H1 (cell line): ENCODE measurements at regions not wholly inside any gene's neighbourhood (a gene's known extent, or its start where the extent isn't known, plus 50 kb on each side); places are given as distances from the start of the nearest gene placed in this dataset.

ENCODE experiments used
- CTCF ChIA-PET: fragments of 300-600 bp; sonication (Branson Sonifier 250); formaldehyde crosslinking; loops from one replicate; lab custom pipeline; 2021; ENCODE audit not compliant: partially characterized antibody; lab: Charles Lee
- POLR2A ChIA-PET: fragments of 300-600 bp; sonication (Branson Sonifier 250); formaldehyde crosslinking; loops from one replicate; lab custom pipeline; 2021; ENCODE audit warnings: inconsistent platforms; ENCODE audit not compliant: partially characterized antibody; lab: Charles Lee
- DNase-seq, 2 experiments: peaks; one replicate each; pipeline versions ENCODE4 v3.0.0 to v3.0.0-alpha.2; 2010 to 2022; ENCODE audit warnings: low spot score in 2 of 2, low read depth in 1 of 2, mixed read lengths in 1 of 2
- FAIRE-seq: peaks from 2 replicates; lab custom pipeline; 2011; peaks lifted over from hg19 to GRCh38; lab: Jason Lieb, UNC
- H2AFZ ChIP-seq: 2 replicates; pipeline ENCODE4 v1.8.1; 2012; ENCODE audit warnings: low read length, inconsistent platforms
- H2AK5ac ChIP-seq: 2 replicates; pipeline ENCODE4 v1.6.1; 2013; ENCODE audit warnings: low read depth, low read length
- H2BK120ac ChIP-seq: replicated peaks from 2 replicates; pipeline ENCODE3; 2013; ENCODE audit warnings: low read depth, low read length, inconsistent platforms
- H2BK12ac ChIP-seq: 2 replicates; pipeline ENCODE4 v1.6.1; 2013; ENCODE audit warnings: low read depth, low read length
- H2BK15ac ChIP-seq: 2 replicates; pipeline ENCODE4 v1.6.1; 2013; ENCODE audit warnings: low read length
- H2BK20ac ChIP-seq: 2 replicates; pipeline ENCODE4 v1.6.1; 2013; ENCODE audit warnings: low read length
- H2BK5ac ChIP-seq: 2 replicates; pipeline ENCODE4 v1.6.1; 2013; ENCODE audit warnings: low read depth, low read length
- H3K14ac ChIP-seq: 2 replicates; pipeline ENCODE4 v1.6.1; 2013; ENCODE audit warnings: inconsistent platforms; ENCODE audit not compliant: insufficient read length
- H3K18ac ChIP-seq: 2 replicates; pipeline ENCODE4 v1.6.1; 2013; ENCODE audit warnings: low read length; ENCODE audit errors: extremely low read depth
- H3K23ac ChIP-seq: 2 replicates; pipeline ENCODE4 v1.6.1; 2013; ENCODE audit warnings: inconsistent platforms; ENCODE audit not compliant: insufficient read length
- H3K23me2 ChIP-seq: 2 replicates; pipeline ENCODE4 v1.6.1; 2013; ENCODE audit warnings: low read depth, low read length
- H3K27ac ChIP-seq: 2 replicates; pipeline ENCODE4 v1.6.1; 2011; ENCODE audit warnings: low read depth, low read length, inconsistent platforms
- H3K27me3 ChIP-seq, 4 experiments: replicated peaks in 1 of 4; 1 replicate in 1 of 4; 2 replicates in 3 of 4; pipeline versions ENCODE4 v1.6.1 to v1.8.1; 2011 to 2013; ENCODE audit warnings: low read length in 3 of 4, mild to moderate bottlenecking in 3 of 4, inconsistent platforms in 2 of 4, mixed read lengths in 2 of 4, moderate library complexity in 1 of 4; ENCODE audit not compliant: control insufficient read depth in 3 of 4, insufficient read depth in 3 of 4; ENCODE audit errors: extremely low read depth in 1 of 4
- H3K36me3 ChIP-seq, 4 experiments: 2 replicates each; pipeline versions ENCODE4 v1.6.1 to v1.8.1; 2011 to 2013; ENCODE audit warnings: mild to moderate bottlenecking in 4 of 4, low read length in 3 of 4, moderate library complexity in 2 of 4, control low read depth in 1 of 4, inconsistent platforms in 1 of 4; ENCODE audit not compliant: insufficient read depth in 4 of 4, control insufficient read depth in 2 of 4
- H3K4ac ChIP-seq: replicated peaks from 2 replicates; pipeline ENCODE3; 2013; ENCODE audit warnings: low read length, low read depth, mixed read lengths, inconsistent platforms; ENCODE audit not compliant: insufficient read length
- H3K4me1 ChIP-seq, 4 experiments: replicated peaks in 1 of 4; 1 replicate in 1 of 4; 2 replicates in 3 of 4; pipeline versions ENCODE4 v1.6.1 to v1.8.1; 2011 to 2013; ENCODE audit warnings: low read length in 3 of 4, inconsistent platforms in 2 of 4, mixed read lengths in 1 of 4; ENCODE audit not compliant: insufficient read depth in 4 of 4, control insufficient read depth in 3 of 4
- H3K4me2 ChIP-seq, 2 experiments: 2 replicates each; pipeline versions ENCODE4 v1.6.1 to v1.8.1; 2011 to 2013; ENCODE audit warnings: low read depth in 2 of 2, low read length in 2 of 2, control low read depth in 1 of 2, inconsistent platforms in 1 of 2, mild to moderate bottlenecking in 1 of 2; ENCODE audit not compliant: insufficient read depth in 1 of 2
- H3K4me3 ChIP-seq, 4 experiments: fragments of 200-600, 300-600 bp in 1 of 4; sonication (generic), shearing (Covaris generic), sonication (Bioruptor Twin) in 1 of 4; 2 replicates each; pipeline versions ENCODE4 v1.5.1 to v1.8.1; 2011 to 2016; ENCODE audit warnings: low read length in 4 of 4, low read depth in 3 of 4, control low read depth in 2 of 4, inconsistent platforms in 2 of 4, mild to moderate bottlenecking in 2 of 4, mixed read lengths in 1 of 4, moderate library complexity in 1 of 4; ENCODE audit not compliant: insufficient read depth in 2 of 4; ENCODE audit errors: extremely low read depth in 1 of 4
- H3K56ac ChIP-seq: replicated peaks from 2 replicates; pipeline ENCODE3; 2013; ENCODE audit warnings: low read depth, mild to moderate bottlenecking, mixed read lengths, low read length, inconsistent platforms; ENCODE audit not compliant: insufficient read length
- H3K79me1 ChIP-seq: 2 replicates; pipeline ENCODE4 v1.6.1; 2013; ENCODE audit warnings: low read depth, low read length, control low read depth
- H3K79me2 ChIP-seq, 2 experiments: 2 replicates each; pipeline versions ENCODE4 v1.6.1 to v1.8.1; 2012 to 2013; ENCODE audit warnings: low read length in 2 of 2, mild to moderate bottlenecking in 2 of 2, inconsistent platforms in 1 of 2; ENCODE audit not compliant: insufficient read depth in 2 of 2, control insufficient read depth in 1 of 2
- H3K9ac ChIP-seq, 4 experiments: replicated peaks in 1 of 4; 1 replicate in 1 of 4; 2 replicates in 3 of 4; pipeline versions ENCODE4 v1.6.1 to v1.8.1; 2011 to 2013; ENCODE audit warnings: low read depth in 3 of 4, low read length in 3 of 4, control low read depth in 2 of 4, mild to moderate bottlenecking in 2 of 4, moderate library complexity in 2 of 4, inconsistent platforms in 1 of 4; ENCODE audit errors: extremely low read depth in 1 of 4
- H3K9me3 ChIP-seq, 2 experiments: 2 replicates each; pipeline versions ENCODE4 v1.6.1 to v1.8.1; 2012 to 2013; ENCODE audit warnings: mild to moderate bottlenecking in 2 of 2, moderate library complexity in 2 of 2, control low read depth in 1 of 2, inconsistent platforms in 1 of 2, low read depth in 1 of 2, low read length in 1 of 2, mixed read lengths in 1 of 2; ENCODE audit not compliant: insufficient read depth in 2 of 2
- H4K20me1 ChIP-seq, 2 experiments: replicated peaks in 1 of 2; 2 replicates each; pipeline versions ENCODE3 to v1.8.1; 2011 to 2013; ENCODE audit warnings: inconsistent platforms in 2 of 2, low read length in 2 of 2, mild to moderate bottlenecking in 1 of 2; ENCODE audit not compliant: insufficient read depth in 2 of 2, control insufficient read depth in 1 of 2
- H4K5ac ChIP-seq: 2 replicates; pipeline ENCODE4 v1.6.1; 2013; ENCODE audit warnings: low read length, low read depth, mixed read lengths, inconsistent platforms; ENCODE audit not compliant: insufficient read length
- H4K8ac ChIP-seq: 2 replicates; pipeline ENCODE4 v1.8.0; 2013; ENCODE audit warnings: mild to moderate bottlenecking, moderate library complexity, low read length, inconsistent platforms; ENCODE audit not compliant: insufficient read depth; ENCODE audit errors: extremely low read depth
- H4K91ac ChIP-seq: replicated peaks from 2 replicates; pipeline ENCODE3; 2013; ENCODE audit warnings: low read length, mixed read lengths, inconsistent platforms; ENCODE audit not compliant: insufficient read length
- BACH1 ChIP-seq: IDR thresholded peaks from 2 replicates; pipeline ENCODE4 v1.6.1; 2012; ENCODE audit warnings: low read length, improper control_type of control experiment
- CREB1 ChIP-seq: IDR thresholded peaks from 2 replicates; pipeline ENCODE4 v1.6.1; 2012; ENCODE audit warnings: inconsistent platforms
- FOSL1 ChIP-seq: IDR thresholded peaks from 2 replicates; pipeline ENCODE4 v1.6.1; 2011; ENCODE audit warnings: mild to moderate bottlenecking, low read depth, low read length, moderate library complexity; ENCODE audit not compliant: insufficient read depth
- GTF2F1 ChIP-seq: IDR thresholded peaks from 2 replicates; pipeline ENCODE4 v1.6.1; 2012; ENCODE audit warnings: low read depth, low read length, improper control_type of control experiment, borderline replicate concordance
- HDAC6 ChIP-seq: IDR thresholded peaks from one replicate; pipeline ENCODE4 v1.7.1; 2012; ENCODE audit warnings: low read depth, mild to moderate bottlenecking, inconsistent platforms, low read length, moderate library complexity
- KDM1A ChIP-seq: fragments of 200-600, 300-600 bp; sonication (generic); IDR thresholded peaks from 2 replicates; pipeline ENCODE4 v1.7.1; 2016; ENCODE audit warnings: mild to moderate bottlenecking, low read length, borderline replicate concordance
- POLR2AphosphoS5 ChIP-seq: IDR thresholded peaks from 2 replicates; pipeline ENCODE4 v1.6.1; 2011; ENCODE audit warnings: low read depth, low read length
- RBBP5 ChIP-seq: IDR thresholded peaks from 2 replicates; pipeline ENCODE4 v1.7.1; 2012; ENCODE audit warnings: low read depth, mild to moderate bottlenecking, inconsistent platforms, low read length, moderate library complexity, borderline replicate concordance
- SP1 ChIP-seq: IDR thresholded peaks from 2 replicates; pipeline ENCODE4 v1.6.1; 2011; ENCODE audit warnings: low read depth, low read length
- WGBS, 2 experiments: shearing (Covaris generic) in 1 of 2; methylation state at CpG; one replicate each; pipeline versions ENCODE4 v1.1.6 to v1.1.7; 2013 to 2015; ENCODE audit warnings: low lambda C conversion rate in 2 of 2, mixed read lengths in 2 of 2, inconsistent platforms in 1 of 2, low coverage in 1 of 2, missing lambda C conversion rate in 1 of 2; ENCODE audit not compliant: insufficient replicate concordance in 2 of 2, insufficient coverage in 1 of 2, insufficient read length in 1 of 2; ENCODE audit errors: extremely low coverage in 1 of 2, missing lambda C conversion rate in 1 of 2; 5-methylcytosine and 5-hydroxymethylcytosine counted together
- TF ChIP-seq, protein P1 (sequence below): IDR thresholded peaks from 2 replicates; pipeline ENCODE4 v1.6.1; 2011; ENCODE audit warnings: low read depth, mild to moderate bottlenecking, low read length; ENCODE audit not compliant: insufficient read depth

GRCh38 chr10:42948040-42948439 is 128.8 kb upstream of the RET start:
- 91% methylated on average over 2 of the region's 2 CpGs; no CpG with 5 or more reads in 1 of the 2 experiments for WGBS, 2 experiments
- no peak overlapping the region for H3K4ac ChIP-seq
- TF ChIP-seq HDAC6 (no peak), FOSL1 (no peak), KDM1A (no peak), GTF2F1 (no peak), BACH1 (no peak), RBBP5 (no peak), POLR2AphosphoS5 (no peak), CREB1 (no peak), SP1 (no peak)
- TF ChIP-seq, protein P1, sequence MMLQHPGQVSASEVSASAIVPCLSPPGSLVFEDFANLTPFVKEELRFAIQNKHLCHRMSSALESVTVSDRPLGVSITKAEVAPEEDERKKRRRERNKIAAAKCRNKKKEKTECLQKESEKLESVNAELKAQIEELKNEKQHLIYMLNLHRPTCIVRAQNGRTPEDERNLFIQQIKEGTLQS = no peak
- no peak overlapping the region for H4K5ac ChIP-seq
- no peak overlapping the region for H2BK120ac ChIP-seq
- no peaks in the 10 kb centered on the region for H3K79me2 ChIP-seq
- no peak overlapping the region for H2BK5ac ChIP-seq
- H3K56ac ChIP-seq = no peak overlapping the region
- H3K14ac ChIP-seq = no peak overlapping the region
- H3K23me2 ChIP-seq = peaks cover 10% of the 10 kb centered on the region; the same call in 1 of the 2 replicates
- no peak overlapping the region for H3K4me2 ChIP-seq
- no peak overlapping the region for H2AK5ac ChIP-seq
- no peak overlapping the region for H3K23ac ChIP-seq
- no peak overlapping the region for H2BK15ac ChIP-seq
- ChIA-PET POLR2A (no interaction called here), CTCF (no interaction called here)
- H3K9ac ChIP-seq = no peak overlapping the region
- H4K91ac ChIP-seq = no peak overlapping the region
- no peak overlapping the region for H3K18ac ChIP-seq
- FAIRE-seq (no peak), DNase-seq (no peak)
- H2BK20ac ChIP-seq = no peak overlapping the region
- no peak overlapping the region for H2AFZ ChIP-seq
- H3K79me1 ChIP-seq = no peaks in the 10 kb centered on the region
- H3K27ac ChIP-seq = no peak overlapping the region
- H4K8ac ChIP-seq = no peak overlapping the region
- H3K4me1 ChIP-seq = peaks cover 0 to 10% (median 6%) of the 10 kb centered on the region in 4 experiments; a peak in 4 of 7 replicates
- no peaks in the 10 kb centered on the region for H3K36me3 ChIP-seq
- peaks cover 0 to 7% (median 2%) of the 10 kb centered on the region in 4 experiments; a peak in 3 of 7 replicates for H3K27me3 ChIP-seq
- H3K4me3 ChIP-seq = no peak overlapping the region
- no peaks in the 10 kb centered on the region for H4K20me1 ChIP-seq
- no peak overlapping the region for H2BK12ac ChIP-seq
- no peaks in the 10 kb centered on the region for H3K9me3 ChIP-seq
